Endothelial cell of umbilical vein (primary cell): ENCODE measurements at regions not wholly inside any gene's neighbourhood (a gene's known extent, or its start where the extent isn't known, plus 50 kb on each side); places are given as distances from the start of the nearest gene placed in this dataset.

Experiments used
- BruUV-seq: library from RNA; stranded (reverse); fragments of 400-500 nt; replicated peaks from 2 replicates; lab custom pipeline; 2021; lab: Mats Ljungman, UMichigan
- CTCF ChIA-PET: fragments of 300-600, 350-600 bp; sonication (Branson Sonifier 250); formaldehyde crosslinking; loops from one replicate; lab custom pipeline; 2021; ENCODE audit warnings: antibody characterized with exemption, inconsistent platforms; lab: Charles Lee
- POLR2A ChIA-PET: fragments of 300-600, 350-600 bp; sonication (Branson Sonifier 250); formaldehyde crosslinking; loops from one replicate; lab custom pipeline; 2021; ENCODE audit warnings: antibody characterized with exemption, inconsistent platforms; lab: Charles Lee
- DNase-seq: peaks from one replicate; pipeline ENCODE4 v3.0.0-alpha.2; 2011; ENCODE audit warnings: low read depth, low spot score
- FAIRE-seq: peaks from 2 replicates; lab custom pipeline; 2011; peaks lifted over from hg19 to GRCh38; lab: Jason Lieb, UNC
- H2AFZ ChIP-seq: 2 replicates; pipeline ENCODE4 v1.6.0; 2012; ENCODE audit warnings: low read depth, low read length, control low read depth, inconsistent platforms
- H3K27ac ChIP-seq: 2 replicates; pipeline ENCODE4 v1.5.1; 2011; ENCODE audit warnings: low read depth, mild to moderate bottlenecking, control low read depth, low read length, moderate library complexity; ENCODE audit not compliant: insufficient read depth
- H3K27me3 ChIP-seq, 2 experiments: 2 replicates each; pipeline versions ENCODE4 v1.6.0 to v1.6.1; 2011; ENCODE audit warnings: low read length in 2 of 2, mixed read lengths in 1 of 2; ENCODE audit not compliant: control insufficient read depth in 2 of 2, insufficient read depth in 2 of 2
- H3K36me3 ChIP-seq, 2 experiments: 2 replicates in 1 of 2; 3 replicates in 1 of 2; pipeline ENCODE4 v1.5.1; 2011; ENCODE audit warnings: low read length in 2 of 2, mild to moderate bottlenecking in 1 of 2, moderate library complexity in 1 of 2; ENCODE audit not compliant: control insufficient read depth in 2 of 2, insufficient read depth in 2 of 2; ENCODE audit errors: extremely low read depth in 1 of 2
- H3K4me1 ChIP-seq: 3 replicates; pipeline ENCODE4 v1.5.1; 2011; ENCODE audit warnings: mild to moderate bottlenecking, low read length; ENCODE audit not compliant: control insufficient read depth, insufficient read depth; ENCODE audit errors: extremely low read depth
- H3K4me2 ChIP-seq: 2 replicates; pipeline ENCODE4 v1.6.1; 2011; ENCODE audit warnings: low read length, control low read depth, mixed read lengths; ENCODE audit not compliant: insufficient read depth
- H3K4me3 ChIP-seq, 3 experiments: fragments of 200-600 bp in 1 of 3; sonication (generic), shearing (Covaris generic) in 1 of 3; replicated peaks in 1 of 3; 2 replicates each; pipeline ENCODE4 v1.5.1; 2011 to 2016; ENCODE audit warnings: control low read depth in 3 of 3, low read length in 3 of 3, mild to moderate bottlenecking in 2 of 3, inconsistent platforms in 1 of 3, low read depth in 1 of 3, moderate library complexity in 1 of 3; ENCODE audit not compliant: insufficient read depth in 1 of 3
- H3K79me2 ChIP-seq: 2 replicates; pipeline ENCODE4 v1.6.0; 2012; ENCODE audit warnings: low read length, inconsistent platforms; ENCODE audit not compliant: control insufficient read depth, insufficient read depth
- H3K9ac ChIP-seq: replicated peaks from 2 replicates; pipeline ENCODE3; 2011; ENCODE audit warnings: low read length, control low read depth; ENCODE audit not compliant: insufficient read depth; ENCODE audit errors: extremely low read depth
- H3K9me1 ChIP-seq: replicated peaks from 3 replicates; pipeline ENCODE4 v1.6.0; 2011; ENCODE audit warnings: mild to moderate bottlenecking, low read length; ENCODE audit not compliant: control insufficient read depth, insufficient read depth; ENCODE audit errors: extremely low read depth
- H3K9me3 ChIP-seq: replicated peaks from 2 replicates; pipeline ENCODE4 v1.5.1; 2012; ENCODE audit warnings: low read length, inconsistent platforms; ENCODE audit not compliant: control insufficient read depth, insufficient read depth
- H4K20me1 ChIP-seq: replicated peaks from 2 replicates; pipeline ENCODE3; 2011; ENCODE audit warnings: mild to moderate bottlenecking, low read length; ENCODE audit not compliant: control insufficient read depth, insufficient read depth; ENCODE audit errors: extremely low read depth
- CTCF ChIP-seq, 2 donors: IDR thresholded peaks; 1 replicate in 1 of 2; 2 replicates in 1 of 2; pipeline ENCODE4 v1.5.1; 2011; ENCODE audit warnings: low read length in 2 of 2, mild to moderate bottlenecking in 2 of 2, moderate library complexity in 2 of 2, control low read depth in 1 of 2, inconsistent platforms in 1 of 2, low read depth in 1 of 2; ENCODE audit not compliant: insufficient read depth in 1 of 2; ENCODE audit errors: extremely low read depth in 1 of 2
- EZH2 ChIP-seq: IDR thresholded peaks from 2 replicates; pipeline ENCODE4 v1.6.1; 2012; ENCODE audit warnings: borderline replicate concordance, low read depth, mild to moderate bottlenecking, moderate library complexity, low read length, inconsistent platforms; ENCODE audit not compliant: severe bottlenecking
- FOS ChIP-seq: IDR thresholded peaks from 2 replicates; pipeline ENCODE4 v1.6.1; 2011; ENCODE audit warnings: mild to moderate bottlenecking, low read length, moderate library complexity, borderline replicate concordance; ENCODE audit not compliant: insufficient read depth
- GATA2 ChIP-seq: IDR thresholded peaks from 2 replicates; pipeline ENCODE4 v1.7.0; 2011; ENCODE audit warnings: low read depth, mild to moderate bottlenecking, moderate library complexity, mixed read lengths, low read length; ENCODE audit not compliant: insufficient read length, insufficient read depth
- JUN ChIP-seq: IDR thresholded peaks from 2 replicates; pipeline ENCODE4 v1.6.1; 2011; ENCODE audit warnings: borderline replicate concordance, low read depth; ENCODE audit not compliant: insufficient read length, insufficient read depth
- MAX ChIP-seq: IDR thresholded peaks from 2 replicates; pipeline ENCODE4 v1.6.1; 2011; ENCODE audit not compliant: insufficient read depth, insufficient read length
- MYC ChIP-seq: IDR thresholded peaks from one replicate; pipeline ENCODE4 v1.6.1; 2011; ENCODE audit warnings: mild to moderate bottlenecking, low read depth, low read length
- POLR2A ChIP-seq: IDR thresholded peaks from 2 replicates; pipeline ENCODE4 v1.6.1; 2012; ENCODE audit warnings: low read depth, mild to moderate bottlenecking, control low read depth, low read length
- POLR2AphosphoS5 ChIP-seq: IDR thresholded peaks from 2 replicates; pipeline ENCODE4 v1.6.1; 2012; ENCODE audit warnings: low read depth, mild to moderate bottlenecking, control low read depth, low read length, moderate library complexity; ENCODE audit not compliant: insufficient read depth
- dilution Hi-C: fragments of 300-500 bp; cut with MboI; formaldehyde crosslinking; loops from one replicate; pipeline ENCODE4 v1.15.0; 2019; ENCODE audit warnings: low sequenced_read_pairs; ENCODE audit not compliant: extremely low pct_ligation_motif_present
- intact Hi-C: fragments of 100-400 bp; cut with micrococcal nuclease; formaldehyde crosslinking; loops from one replicate; pipeline ENCODE4 v1.10.0; 2022

GRCh38 chr6:159510141-159510540 is 182.9 kb downstream of the SOD2 start:
- Histone ChIP-seq H3K4me1 (no peaks in the 10 kb centered on the region), H3K79me2 (no peaks in the 10 kb centered on the region), H3K4me3 (no peak overlapping the region), H3K9ac (no peak overlapping the region), H3K27ac (no peak overlapping the region), H3K9me1 (no peaks in the 10 kb centered on the region), H2AFZ (no peak overlapping the region), H3K27me3 (no peaks in the 10 kb centered on the region), H3K9me3 (no peaks in the 10 kb centered on the region), H3K36me3 (no peaks in the 10 kb centered on the region), H3K4me2 (no peak overlapping the region), H4K20me1 (no peaks in the 10 kb centered on the region)
- FAIRE-seq (no peak), DNase-seq (no peak)
- ChIA-PET POLR2A (no interaction called here), CTCF (no interaction called here)
- dilution Hi-C loops = no loop called here
- intact Hi-C loops = no loop called here
- no peak for TF ChIP-seq POLR2AphosphoS5
- no peak for TF ChIP-seq POLR2A
- no peak for TF ChIP-seq EZH2
- no peak for TF ChIP-seq FOS
- TF ChIP-seq MYC = no peak
- no peak for TF ChIP-seq MAX
- TF ChIP-seq JUN = no peak
- TF ChIP-seq CTCF (IDR thresholded peaks at IDR 0.05; ENCODE audit: extremely low read depth in 1 of 2, insufficient read depth in 1 of 2, low read depth in 1 of 2, low read length in 2 of 2) = no peak
- no peak for TF ChIP-seq GATA2
- BruUV-seq = no TSS peak
